ENCODE measurements at regions not wholly inside any gene's neighbourhood (a gene's known extent, or its start where the extent isn't known, plus 50 kb on each side); places are given as distances from the start of the nearest gene placed in this dataset.

DNA sequence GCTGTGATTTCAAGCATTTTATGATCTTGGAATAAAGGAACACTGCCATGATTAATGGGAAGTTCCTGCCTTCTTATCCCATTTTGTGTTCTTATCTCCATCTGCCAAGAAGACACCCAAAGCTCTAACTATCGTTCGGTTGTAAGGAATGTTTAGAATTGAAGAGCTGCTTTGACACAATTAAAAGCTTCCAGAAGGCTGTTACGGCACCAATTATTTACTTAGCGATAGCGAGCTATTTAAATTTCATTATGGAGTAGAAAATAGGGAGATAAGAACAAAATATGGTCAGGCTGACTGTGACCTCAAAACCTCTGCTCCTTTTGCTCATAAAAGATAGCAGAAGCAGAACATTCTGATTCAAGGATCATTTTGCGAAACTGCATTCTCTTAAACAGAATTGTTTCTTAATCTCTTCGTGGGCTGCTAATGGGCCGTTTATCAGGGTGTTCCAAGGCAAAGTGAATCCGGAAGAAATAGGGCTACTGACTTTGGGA is 101.6 kb downstream of the SLC4A3 start:
- Histone ChIP-seq H3K36me3 (replicated peaks) (no peaks in the 10 kb centered on the region), H3K27me3 (replicated peaks) (no peaks in the 10 kb centered on the region), H3K4me3 (ENCODE audit: low read depth, low read length) (no peak overlapping the region), H3K27ac (no peak overlapping the region)
- no peak for DNase-seq
- in situ Hi-C loops (cut with HindIII; ENCODE audit: low pct_ligation_motif_present, low sequenced_read_pairs): no loop called here
- TF ChIP-seq, protein P1, sequence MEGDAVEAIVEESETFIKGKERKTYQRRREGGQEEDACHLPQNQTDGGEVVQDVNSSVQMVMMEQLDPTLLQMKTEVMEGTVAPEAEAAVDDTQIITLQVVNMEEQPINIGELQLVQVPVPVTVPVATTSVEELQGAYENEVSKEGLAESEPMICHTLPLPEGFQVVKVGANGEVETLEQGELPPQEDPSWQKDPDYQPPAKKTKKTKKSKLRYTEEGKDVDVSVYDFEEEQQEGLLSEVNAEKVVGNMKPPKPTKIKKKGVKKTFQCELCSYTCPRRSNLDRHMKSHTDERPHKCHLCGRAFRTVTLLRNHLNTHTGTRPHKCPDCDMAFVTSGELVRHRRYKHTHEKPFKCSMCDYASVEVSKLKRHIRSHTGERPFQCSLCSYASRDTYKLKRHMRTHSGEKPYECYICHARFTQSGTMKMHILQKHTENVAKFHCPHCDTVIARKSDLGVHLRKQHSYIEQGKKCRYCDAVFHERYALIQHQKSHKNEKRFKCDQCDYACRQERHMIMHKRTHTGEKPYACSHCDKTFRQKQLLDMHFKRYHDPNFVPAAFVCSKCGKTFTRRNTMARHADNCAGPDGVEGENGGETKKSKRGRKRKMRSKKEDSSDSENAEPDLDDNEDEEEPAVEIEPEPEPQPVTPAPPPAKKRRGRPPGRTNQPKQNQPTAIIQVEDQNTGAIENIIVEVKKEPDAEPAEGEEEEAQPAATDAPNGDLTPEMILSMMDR (IDR thresholded peaks at IDR 0.05; ENCODE audit: low read depth, low read length, missing control alignments): no peak

DNA sequence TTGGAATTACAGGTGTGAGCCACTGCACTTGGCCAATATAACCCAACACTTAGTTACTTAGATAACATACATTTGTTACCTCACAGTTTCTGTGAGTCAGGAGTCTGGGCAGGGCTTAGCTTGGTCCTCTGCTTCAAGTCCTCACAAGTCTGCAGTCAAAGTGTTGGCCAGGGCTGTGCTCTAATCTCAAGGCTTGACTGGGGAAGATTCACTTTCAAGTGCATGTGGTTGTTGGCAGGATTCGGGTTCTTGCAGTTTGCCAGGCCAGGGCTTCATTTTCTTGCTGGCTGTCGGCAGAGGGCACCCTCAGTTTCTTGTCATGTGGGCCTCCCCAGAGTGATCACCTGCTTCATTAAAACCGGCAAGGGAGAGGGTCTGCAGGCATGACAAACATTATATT is 103.7 kb downstream of the SLC4A3 start:
- Histone ChIP-seq H3K36me3 (replicated peaks) (no peaks in the 10 kb centered on the region), H3K4me3 (ENCODE audit: low read depth, low read length) (no peak overlapping the region), H3K27ac (no peak overlapping the region), H3K27me3 (replicated peaks) (no peaks in the 10 kb centered on the region)
- in situ Hi-C loops (cut with HindIII; ENCODE audit: low pct_ligation_motif_present, low sequenced_read_pairs): no loop called here
- TF ChIP-seq, protein P1 (IDR thresholded peaks at IDR 0.05; ENCODE audit: low read depth, low read length, missing control alignments): no peak
- DNase-seq: no peak

DNA sequence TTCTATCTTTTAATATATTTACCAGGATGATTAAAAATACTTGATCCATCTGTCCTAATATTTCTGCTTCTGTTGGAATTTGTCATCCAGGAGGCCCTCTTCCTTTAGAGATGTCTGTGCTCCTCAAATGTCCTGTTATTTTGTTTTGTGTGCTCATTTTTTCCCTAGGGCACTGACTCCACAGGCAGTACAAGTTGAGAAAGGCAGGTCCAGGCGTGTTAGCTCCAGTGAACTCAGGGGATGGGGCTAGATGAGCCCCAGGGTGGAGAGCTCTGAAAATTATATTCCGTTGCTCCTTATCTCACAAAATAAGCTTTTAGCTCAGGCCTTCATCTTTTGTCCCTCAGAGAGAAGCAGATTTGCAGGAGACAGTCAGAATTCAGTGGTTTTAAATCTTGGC is 105.7 kb downstream of the SLC4A3 start:
- Histone ChIP-seq H3K27me3 (replicated peaks) (no peaks in the 10 kb centered on the region), H3K27ac (no peak overlapping the region), H3K4me3 (ENCODE audit: low read depth, low read length) (no peak overlapping the region), H3K36me3 (replicated peaks) (no peaks in the 10 kb centered on the region)
- in situ Hi-C loops (cut with HindIII; ENCODE audit: low pct_ligation_motif_present, low sequenced_read_pairs): no loop called here
- no peak for DNase-seq
- TF ChIP-seq, protein P1 (IDR thresholded peaks at IDR 0.05; ENCODE audit: low read depth, low read length, missing control alignments): no peak

DNA sequence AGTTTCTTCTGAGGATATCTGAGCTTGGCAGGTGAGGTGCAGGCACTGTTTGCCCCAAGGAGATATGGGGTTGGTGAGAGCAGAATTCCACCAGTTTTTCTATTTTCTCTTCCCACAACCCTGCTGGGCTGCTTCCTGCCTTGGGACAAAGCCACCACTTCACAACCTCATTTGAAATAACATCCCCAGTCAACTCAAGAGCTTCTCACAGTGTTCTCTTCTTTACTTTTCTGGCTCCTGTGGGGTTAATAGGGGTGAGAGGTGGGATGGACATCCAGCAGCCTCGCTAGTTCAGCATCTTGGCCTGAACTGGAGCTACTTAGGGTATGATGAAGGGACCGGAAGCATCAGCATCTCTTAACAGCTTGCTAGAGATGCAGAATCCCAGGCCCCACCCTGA is 106.3 kb downstream of the SLC4A3 start:
- H3K27me3 ChIP-seq (replicated peaks): no peaks in the 10 kb centered on the region
- no peak overlapping the region for H3K27ac ChIP-seq
- H3K36me3 ChIP-seq (replicated peaks): no peaks in the 10 kb centered on the region
- H3K4me3 ChIP-seq (ENCODE audit: low read depth, low read length): no peak overlapping the region
- TF ChIP-seq, protein P1 (IDR thresholded peaks at IDR 0.05; ENCODE audit: low read depth, low read length, missing control alignments): no peak
- in situ Hi-C loops (cut with HindIII; ENCODE audit: low pct_ligation_motif_present, low sequenced_read_pairs): no loop called here
- DNase-seq: no peak

DNA sequence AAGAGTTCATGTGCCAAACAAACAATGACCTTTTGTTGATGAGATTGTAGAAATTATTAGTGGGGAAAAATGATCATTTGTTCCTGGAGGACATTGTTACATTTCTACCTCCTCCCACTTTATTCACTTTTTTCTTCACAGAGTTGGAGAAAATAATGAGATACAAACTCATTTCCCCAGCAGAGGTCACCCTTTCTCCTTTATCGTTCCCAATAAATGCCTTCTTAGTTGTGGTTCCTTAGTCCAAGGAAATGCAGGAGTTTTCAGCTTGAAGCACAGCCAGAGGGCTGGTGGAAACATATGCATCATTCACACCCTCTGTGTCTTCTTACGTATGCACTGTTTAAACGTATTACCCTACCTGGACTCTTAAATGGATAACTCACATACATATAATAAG is 108.8 kb downstream of the SLC4A3 start:
- in situ Hi-C loops (cut with HindIII; ENCODE audit: low pct_ligation_motif_present, low sequenced_read_pairs): no loop called here

GRCh38 chr2:219737270-219737691 is 109.9 kb downstream of the SLC4A3 start:
- TF ChIP-seq, protein P1 (IDR thresholded peaks at IDR 0.05; ENCODE audit: low read depth, low read length, missing control alignments): peak; percentile 75
- no peak overlapping the region for H3K27ac ChIP-seq
- DNase-seq: peak; percentile 8
- no peaks in the 10 kb centered on the region for H3K27me3 ChIP-seq (replicated peaks)
- in situ Hi-C loops (cut with HindIII; ENCODE audit: low pct_ligation_motif_present, low sequenced_read_pairs): no loop called here
- no peaks in the 10 kb centered on the region for H3K36me3 ChIP-seq (replicated peaks)
- H3K4me3 ChIP-seq (ENCODE audit: low read depth, low read length): no peak overlapping the region

More for the DNA sequence above, 108.8 kb downstream of the SLC4A3 start:
- TF ChIP-seq, protein P1 (IDR thresholded peaks at IDR 0.05; ENCODE audit: low read depth, low read length, missing control alignments): peak; percentile 53
- no peak overlapping the region for H3K4me3 ChIP-seq (ENCODE audit: low read depth, low read length)
- no peaks in the 10 kb centered on the region for H3K36me3 ChIP-seq (replicated peaks)
- H3K27ac ChIP-seq: no peak overlapping the region
- DNase-seq: peak; percentile 67
- no peaks in the 10 kb centered on the region for H3K27me3 ChIP-seq (replicated peaks)
